SK-N-SH treated with all-trans-retinoic acid at 6 μM for 48 hours (cell line): ENCODE measurements at regions not wholly inside any gene's neighbourhood (a gene's known extent, or its start where the extent isn't known, plus 50 kb on each side); places are given as distances from the start of the nearest gene placed in this dataset.
"Not testable (repeated sequence)": the region's sequence is repeated elsewhere in the genome, so short reads cannot be mapped to it uniquely, and the experiment has no call there.

Source experiments
- ATAC-seq: fragments of 200-7000 bp; cut with Tn5 transposase; 3 replicates; pipeline ENCODE4 v1.9.1; 2020; ENCODE audit warnings: mild to moderate bottlenecking, moderate library complexity
- ARNTL ChIP-seq: fragments of 450-650 bp; formaldehyde crosslinking; IDR thresholded peaks from 2 replicates; pipeline ENCODE4 v1.5.0; 2020; ENCODE audit warnings: low read depth, mild to moderate bottlenecking, moderate library complexity, borderline replicate concordance
- BACH2 ChIP-seq: fragments of 250-450 bp; sonication (Bioruptor Pico); IDR thresholded peaks from 2 replicates; pipeline ENCODE4 v1.9.0; 2021; ENCODE audit warnings: mild to moderate bottlenecking, borderline replicate concordance
- CREB5 ChIP-seq: fragments of 250-450 bp; sonication (Bioruptor Pico); IDR thresholded peaks from 2 replicates; pipeline ENCODE4 v1.5.1; 2020; ENCODE audit warnings: low read depth, mild to moderate bottlenecking, moderate library complexity
- CSDC2 ChIP-seq: fragments of 250-450 bp; sonication (Bioruptor Pico); IDR thresholded peaks from 2 replicates; pipeline ENCODE4 v1.5.0; 2020; ENCODE audit warnings: mild to moderate bottlenecking, moderate library complexity
- CSRNP3 ChIP-seq: fragments of 250-450 bp; sonication (Bioruptor Pico); IDR thresholded peaks from 2 replicates; pipeline ENCODE4 v1.5.1; 2021; ENCODE audit warnings: mild to moderate bottlenecking, moderate library complexity
- ESRRG ChIP-seq: fragments of 250-450 bp; sonication (Bioruptor Pico); IDR thresholded peaks from 2 replicates; pipeline ENCODE4 v1.6.1; 2021; ENCODE audit warnings: mild to moderate bottlenecking
- GLIS3 ChIP-seq: fragments of 250-450 bp; sonication (Bioruptor Pico); IDR thresholded peaks from 2 replicates; pipeline ENCODE4 v1.5.0; 2020; ENCODE audit warnings: mild to moderate bottlenecking, moderate library complexity
- ISL1 ChIP-seq: fragments of 250-450 bp; sonication (Bioruptor Pico); IDR thresholded peaks from 2 replicates; pipeline ENCODE4 v2.1.2; 2022; ENCODE audit warnings: mild to moderate bottlenecking, moderate library complexity
- OSR1 ChIP-seq: fragments of 250-450 bp; sonication (Bioruptor Pico); IDR thresholded peaks from 2 replicates; pipeline ENCODE4 v1.8.0; 2022; ENCODE audit warnings: moderate library complexity, mild to moderate bottlenecking, inconsistent platforms
- PATZ1 ChIP-seq: fragments of 250-450 bp; sonication (Bioruptor Pico); IDR thresholded peaks from 2 replicates; pipeline ENCODE4 v1.8.0; 2020; ENCODE audit warnings: mild to moderate bottlenecking, moderate library complexity, borderline replicate concordance
- POU6F1 ChIP-seq: fragments of 250-450 bp; sonication (Bioruptor Pico); IDR thresholded peaks from 2 replicates; pipeline ENCODE4 v1.8.0; 2021; ENCODE audit warnings: low read depth, mild to moderate bottlenecking, moderate library complexity, borderline replicate concordance
- RARB ChIP-seq: fragments of 250-450 bp; sonication (Bioruptor Pico); IDR thresholded peaks from 2 replicates; pipeline ENCODE4 v1.8.0; 2021; ENCODE audit warnings: mild to moderate bottlenecking, moderate library complexity
- TCF4 ChIP-seq: fragments of 250-450 bp; sonication (Bioruptor Pico); IDR thresholded peaks from 2 replicates; pipeline ENCODE4 v1.8.0; 2021; ENCODE audit warnings: mild to moderate bottlenecking, moderate library complexity, borderline replicate concordance
- TOX ChIP-seq: fragments of 250-450 bp; sonication (Bioruptor Pico); IDR thresholded peaks from 2 replicates; pipeline ENCODE4 v1.8.0; 2021; ENCODE audit warnings: mild to moderate bottlenecking, moderate library complexity, borderline replicate concordance
- TSHZ2 ChIP-seq: fragments of 250-450 bp; sonication (Bioruptor Pico); IDR thresholded peaks from 2 replicates; pipeline ENCODE4 v1.5.0; 2020; ENCODE audit warnings: mild to moderate bottlenecking, moderate library complexity
- ZC3H10 ChIP-seq: fragments of 250-450 bp; sonication (Bioruptor Pico); IDR thresholded peaks from 2 replicates; pipeline ENCODE4 v1.5.1; 2021; ENCODE audit warnings: mild to moderate bottlenecking, moderate library complexity
- ZFP3 ChIP-seq: fragments of 250-450 bp; sonication (Bioruptor Pico); IDR thresholded peaks from 2 replicates; pipeline ENCODE4 v1.5.0; 2020; ENCODE audit warnings: mild to moderate bottlenecking, moderate library complexity
- ZFP30 ChIP-seq: fragments of 450-650 bp; formaldehyde crosslinking; IDR thresholded peaks from 2 replicates; pipeline ENCODE4 v1.5.0; 2022; ENCODE audit warnings: mild to moderate bottlenecking, moderate library complexity
- ZNF565 ChIP-seq: fragments of 450-650 bp; formaldehyde crosslinking; conservative IDR thresholded peaks from 2 replicates; pipeline ENCODE4 v1.5.0; 2020; ENCODE audit warnings: low read depth, mild to moderate bottlenecking, moderate library complexity
- ZNF70 ChIP-seq: fragments of 450-650 bp; formaldehyde crosslinking; IDR thresholded peaks from 2 replicates; pipeline ENCODE4 v1.5.0; 2020; ENCODE audit warnings: mild to moderate bottlenecking, moderate library complexity
- ZNF8 ChIP-seq: fragments of 450-650 bp; formaldehyde crosslinking; IDR thresholded peaks from 2 replicates; pipeline ENCODE4 v1.5.0; 2020; ENCODE audit warnings: mild to moderate bottlenecking, moderate library complexity

GRCh38 chr6:144439016-144439415 is 153.9 kb downstream of the UTRN start:
- TF ChIP-seq CSRNP3 (CRISPR knock-in tag) (no peak), CREB5 (CRISPR knock-in tag) (no peak), ESRRG (CRISPR knock-in tag) (no peak), ZFP30 (CRISPR knock-in tag) (no peak), ZNF565 (CRISPR knock-in tag) (no peak), RARB (no peak), BACH2 (no peak), OSR1 (CRISPR knock-in tag) (no peak), CSDC2 (CRISPR knock-in tag) (no peak), TSHZ2 (CRISPR knock-in tag) (no peak), TCF4 (CRISPR knock-in tag) (no peak), ZNF8 (CRISPR knock-in tag) (no peak), ZNF70 (CRISPR knock-in tag) (no peak), ZFP3 (CRISPR knock-in tag) (no peak), POU6F1 (CRISPR knock-in tag) (no peak), TOX (CRISPR knock-in tag) (no peak), PATZ1 (CRISPR knock-in tag) (no peak), ZC3H10 (CRISPR knock-in tag) (no peak), ISL1 (CRISPR knock-in tag) (no peak), GLIS3 (CRISPR knock-in tag) (no peak)
- no peak for ATAC-seq

GRCh38 chr6:144441801-144442200 is 156.7 kb downstream of the UTRN start:
- ATAC-seq, result not testable (repeated sequence)

GRCh38 chr6:144443157-144443556 is 158.0 kb downstream of the UTRN start:
- no peak for ATAC-seq
- TF ChIP-seq PATZ1 (CRISPR knock-in tag) (no peak), ESRRG (CRISPR knock-in tag) (no peak), ZC3H10 (CRISPR knock-in tag) (no peak), ARNTL (CRISPR knock-in tag) (no peak), BACH2 (no peak), TCF4 (CRISPR knock-in tag) (no peak), ISL1 (CRISPR knock-in tag) (no peak), CSRNP3 (CRISPR knock-in tag) (no peak), ZFP3 (CRISPR knock-in tag) (no peak), ZNF70 (CRISPR knock-in tag) (no peak), TSHZ2 (CRISPR knock-in tag) (no peak), ZNF565 (CRISPR knock-in tag) (no peak)
